Mammary epithelial cell (primary cell): ENCODE measurements at regions not wholly inside any gene's neighbourhood (a gene's known extent, or its start where the extent isn't known, plus 50 kb on each side); places are given as distances from the start of the nearest gene placed in this dataset.

ENCODE experiments used
- EZH2 ChIP-seq: IDR thresholded peaks from 2 replicates; pipeline ENCODE4 v1.6.1; 2012; ENCODE audit warnings: low read length, inconsistent platforms, borderline replicate concordance
- TF ChIP-seq, protein P1 (sequence below), 2 donors: IDR thresholded peaks in 1 of 2; conservative IDR thresholded peaks in 1 of 2; 2 replicates each; pipeline ENCODE4 v1.5.1; 2011 to 2012; ENCODE audit warnings: inconsistent platforms in 2 of 2, low read length in 2 of 2, mild to moderate bottlenecking in 2 of 2, control low read depth in 1 of 2, low read depth in 1 of 2; ENCODE audit not compliant: insufficient read depth in 1 of 2; ENCODE audit errors: extremely low read depth in 1 of 2

- TF ChIP-seq, protein P1, sequence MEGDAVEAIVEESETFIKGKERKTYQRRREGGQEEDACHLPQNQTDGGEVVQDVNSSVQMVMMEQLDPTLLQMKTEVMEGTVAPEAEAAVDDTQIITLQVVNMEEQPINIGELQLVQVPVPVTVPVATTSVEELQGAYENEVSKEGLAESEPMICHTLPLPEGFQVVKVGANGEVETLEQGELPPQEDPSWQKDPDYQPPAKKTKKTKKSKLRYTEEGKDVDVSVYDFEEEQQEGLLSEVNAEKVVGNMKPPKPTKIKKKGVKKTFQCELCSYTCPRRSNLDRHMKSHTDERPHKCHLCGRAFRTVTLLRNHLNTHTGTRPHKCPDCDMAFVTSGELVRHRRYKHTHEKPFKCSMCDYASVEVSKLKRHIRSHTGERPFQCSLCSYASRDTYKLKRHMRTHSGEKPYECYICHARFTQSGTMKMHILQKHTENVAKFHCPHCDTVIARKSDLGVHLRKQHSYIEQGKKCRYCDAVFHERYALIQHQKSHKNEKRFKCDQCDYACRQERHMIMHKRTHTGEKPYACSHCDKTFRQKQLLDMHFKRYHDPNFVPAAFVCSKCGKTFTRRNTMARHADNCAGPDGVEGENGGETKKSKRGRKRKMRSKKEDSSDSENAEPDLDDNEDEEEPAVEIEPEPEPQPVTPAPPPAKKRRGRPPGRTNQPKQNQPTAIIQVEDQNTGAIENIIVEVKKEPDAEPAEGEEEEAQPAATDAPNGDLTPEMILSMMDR (conservative IDR thresholded peaks at IDR 0.05 in 1 of 2, IDR thresholded peaks at IDR 0.05 in 1 of 2; ENCODE audit: extremely low read depth in 1 of 2, insufficient read depth in 1 of 2, low read depth in 1 of 2, low read length in 2 of 2) = no peak
- no peak for TF ChIP-seq EZH2
Measured at GRCh38 chr3:72247645-72248388, 462.9 kb upstream of the PROK2 start.
